Adrenal gland (tissue), 9 donors: ENCODE measurements at regions not wholly inside any gene's neighbourhood (a gene's known extent, or its start where the extent isn't known, plus 50 kb on each side); places are given as distances from the start of the nearest gene placed in this dataset.

ENCODE experiments used
- DNase-seq, 7 donors: peaks; one replicate each; pipeline ENCODE4 v3.0.0-alpha.2; 2019 to 2020
- H3K27ac ChIP-seq, 5 donors: fragments of 200-600 bp; sonication (generic) in 4 of 5; 1 replicate in 3 of 5; 2 replicates in 2 of 5; pipeline versions ENCODE4 v1.5.1 to v1.8.0; 2016 to 2020; ENCODE audit warnings: mild to moderate bottlenecking in 1 of 5
- H3K27me3 ChIP-seq: fragments of 200-600 bp; 2 replicates; pipeline ENCODE4 v1.8.0; 2021
- H3K36me3 ChIP-seq, 2 donors: fragments of 200-600 bp; replicated peaks in 1 of 2; 1 replicate in 1 of 2; 2 replicates in 1 of 2; pipeline versions ENCODE4 v1.5.1 to v1.8.0; 2018 to 2022
- H3K4me1 ChIP-seq, 2 donors: fragments of 200-600 bp; replicated peaks in 1 of 2; 1 replicate in 1 of 2; 2 replicates in 1 of 2; pipeline versions ENCODE4 v1.5.1 to v1.8.0; 2018 to 2021
- H3K4me3 ChIP-seq, 4 donors: fragments of 200-600 bp; sonication (generic) in 3 of 4; one replicate each; pipeline ENCODE4 v1.5.1; 2016 to 2018
- H3K9me3 ChIP-seq, 3 donors: fragments of 200-600 bp; sonication (generic) in 1 of 3; replicated peaks in 1 of 3; 1 replicate in 2 of 3; 2 replicates in 1 of 3; pipeline versions ENCODE4 v1.5.1 to v1.8.0; 2016 to 2021
- CTCF ChIP-seq, 6 experiments: fragments of 450-650 bp in 4 of 6; fragments of 200-600 bp in 2 of 6; sonication (generic) in 1 of 6; IDR thresholded peaks; 1 replicate in 5 of 6; 2 replicates in 1 of 6; pipeline versions ENCODE4 v1.5.1 to v1.8.0; 2016 to 2021; ENCODE audit warnings: antibody characterized with exemption in 6 of 6, mild to moderate bottlenecking in 2 of 6, moderate library complexity in 1 of 6
- POLR2A ChIP-seq, 2 donors: fragments of 450-650 bp; IDR thresholded peaks; one replicate each; pipeline ENCODE4 v1.6.1; 2017; ENCODE audit warnings: antibody characterized with exemption in 2 of 2, mild to moderate bottlenecking in 2 of 2, moderate library complexity in 1 of 2
- WGBS, 4 donors: extraction: QIAGEN DNeasy Blood & Tissue Kit in 2 of 4; methylation state at CpG; one replicate each; pipeline versions ENCODE4 v1.1.5 to v1.1.7; 2013 to 2017; 5-methylcytosine and 5-hydroxymethylcytosine counted together
- intact Hi-C, 2 donors: fragments of 100-400 bp; cut with DNase I; formaldehyde crosslinking; loops; one replicate each; pipeline versions ENCODE4 v1.14.1 to v1.15.0; 2022 to 2023
- donor health status: healthy with polysubstance abuse.
- donor health status: Bipolar disorder and iron deficiency.
- donor health status: DM: yes; HTN: yes; CAD: no.
- donor health status: DM: no; HTN: no; CAD: no.
- donor health status: DM: no; HTN: no; CAD: no.

- intact Hi-C loops: no loop called here
- 52 to 65% (median 60%) methylated on average over 1 of the region's 1 CpG for WGBS, 4 donors
- no peaks in the 10 kb centered on the region for H3K36me3 ChIP-seq
- TF ChIP-seq POLR2A (IDR thresholded peaks at IDR 0.05): no peak
- no peak for TF ChIP-seq CTCF (IDR thresholded peaks at IDR 0.05)
- no peaks in the 10 kb centered on the region for H3K9me3 ChIP-seq
- no peak overlapping the region for H3K27ac ChIP-seq
- no peak overlapping the region for H3K4me3 ChIP-seq
- H3K4me1 ChIP-seq: no peaks in the 10 kb centered on the region
- no peaks in the 10 kb centered on the region for H3K27me3 ChIP-seq
- DNase-seq: no peak
Observed at GRCh38 chr16:63625126-63625525, 1496.7 kb downstream of the CDH11 start.

GRCh38 chr16:63623551-63624039 lies 1498.3 kb downstream of the CDH11 start:
- no peaks in the 10 kb centered on the region for H3K9me3 ChIP-seq
- WGBS, 4 donors: 55 to 62% (median 58%) methylated on average over 4 of the region's 4 CpGs
- H3K27ac ChIP-seq: no peak overlapping the region
- no peaks in the 10 kb centered on the region for H3K4me1 ChIP-seq
- H3K27me3 ChIP-seq: no peaks in the 10 kb centered on the region
- H3K4me3 ChIP-seq: no peak overlapping the region
- no peak for TF ChIP-seq CTCF (IDR thresholded peaks at IDR 0.05)
- TF ChIP-seq POLR2A (IDR thresholded peaks at IDR 0.05): no peak
- intact Hi-C loops: no loop called here
- DNase-seq: no peak
- H3K36me3 ChIP-seq: no peaks in the 10 kb centered on the region

- Histone ChIP-seq H3K4me1 (no peaks in the 10 kb centered on the region), H3K4me3 (no peak overlapping the region), H3K27me3 (no peaks in the 10 kb centered on the region), H3K9me3 (no peaks in the 10 kb centered on the region), H3K27ac (no peak overlapping the region), H3K36me3 (no peaks in the 10 kb centered on the region)
- 53 to 65% (median 62%) methylated on average over 3 of the region's 3 CpGs for WGBS, 4 donors
- intact Hi-C loops: no loop called here
- DNase-seq: no peak
- TF ChIP-seq CTCF (IDR thresholded peaks at IDR 0.05) (no peak), POLR2A (IDR thresholded peaks at IDR 0.05) (no peak)
Observed at GRCh38 chr16:63618896-63619485, 1502.9 kb downstream of the CDH11 start.

GRCh38 chr16:63617990-63618763 lies 1503.7 kb downstream of the CDH11 start:
- H3K9me3 ChIP-seq: no peaks in the 10 kb centered on the region
- WGBS, 4 donors: 82 to 95% (median 85%) methylated on average over 6 to 16 of the region's 16 CpGs
- intact Hi-C loops: no loop called here
- no peaks in the 10 kb centered on the region for H3K4me1 ChIP-seq
- TF ChIP-seq CTCF (IDR thresholded peaks at IDR 0.05): no peak
- no peak for TF ChIP-seq POLR2A (IDR thresholded peaks at IDR 0.05)
- no peaks in the 10 kb centered on the region for H3K27me3 ChIP-seq
- H3K27ac ChIP-seq: no peak overlapping the region
- H3K36me3 ChIP-seq: no peaks in the 10 kb centered on the region
- no peak overlapping the region for H3K4me3 ChIP-seq
- no peak for DNase-seq
